ENCODE measurements at regions not wholly inside any gene's neighbourhood (a gene's known extent, or its start where the extent isn't known, plus 50 kb on each side); places are given as distances from the start of the nearest gene placed in this dataset.
A peak's percentile ranks its signal among the peaks of the same experiment; 100 is the strongest.

GRCh38 chr6:15819226-15819625 lies 156.4 kb upstream of the DTNBP1 start:
- Mint-ChIP-seq H3K4me1 (peaks cover 16% of the 10 kb centered on the region), H3K9me3 (no peaks in the 10 kb centered on the region; the same call in 2 of the 3 replicates), H3K4me3 (no peak overlapping the region), H3K27me3 (ENCODE audit: insufficient read depth, low read depth, poor library complexity) (peaks cover 1% of the 10 kb centered on the region), H3K27ac (no peak overlapping the region), H3K36me3 (ENCODE audit: low read depth) (no peaks in the 10 kb centered on the region)
- 0 out of 2 replicates have a peak overlapping the region, but pooled peaks have one; percentile 8 for H2AFZ ChIP-seq
- H3K9me2 ChIP-seq (ENCODE audit: insufficient read depth): no peaks in the 10 kb centered on the region; the same call in 1 of the 2 replicates
- TF ChIP-seq STAT1 (IDR thresholded peaks at IDR 0.05; ENCODE audit: unreplicated experiment): no peak
- TF ChIP-seq POLR2AphosphoS5 (IDR thresholded peaks at IDR 0.05; ENCODE audit: low read depth): no peak
- no peak for TF ChIP-seq EZH2phosphoT487 (IDR thresholded peaks at IDR 0.05; ENCODE audit: unreplicated experiment)
- TF ChIP-seq CREB1 (CRISPR knock-in tag; IDR thresholded peaks at IDR 0.05; ENCODE audit: low read depth): no peak
- no peak for TF ChIP-seq ZNF462 (CRISPR knock-in tag; IDR thresholded peaks at IDR 0.05)
- TF ChIP-seq ETS1 (IDR thresholded peaks at IDR 0.05): no peak
- no peak overlapping the region for H3K4me3 ChIP-seq
- H3K27me3 ChIP-seq (ENCODE audit: insufficient read depth): no peaks in the 10 kb centered on the region
- H3F3A ChIP-seq (replicated peaks; ENCODE audit: low read depth): no peaks in the 10 kb centered on the region
- no peaks in the 10 kb centered on the region for H3K36me3 ChIP-seq (ENCODE audit: insufficient read depth)
- H4K20me1 ChIP-seq (replicated peaks; ENCODE audit: insufficient read depth): no peaks in the 10 kb centered on the region
- no peak overlapping the region for H3K4me2 ChIP-seq
- DNase-seq (ENCODE audit: low spot score): no peak
- ATAC-seq: no peak
- no peak overlapping the region for H3K27ac ChIP-seq (ENCODE audit: low read depth)
- no peaks in the 10 kb centered on the region for H3K79me2 ChIP-seq (replicated peaks; ENCODE audit: insufficient read depth)
- peaks cover 8% of the 10 kb centered on the region; the same call in 1 of the 2 replicates for H3K4me1 ChIP-seq (ENCODE audit: insufficient read depth)
